ENCODE measurements at regions not wholly inside any gene's neighbourhood (a gene's known extent, or its start where the extent isn't known, plus 50 kb on each side); places are given as distances from the start of the nearest gene placed in this dataset.

DNA sequence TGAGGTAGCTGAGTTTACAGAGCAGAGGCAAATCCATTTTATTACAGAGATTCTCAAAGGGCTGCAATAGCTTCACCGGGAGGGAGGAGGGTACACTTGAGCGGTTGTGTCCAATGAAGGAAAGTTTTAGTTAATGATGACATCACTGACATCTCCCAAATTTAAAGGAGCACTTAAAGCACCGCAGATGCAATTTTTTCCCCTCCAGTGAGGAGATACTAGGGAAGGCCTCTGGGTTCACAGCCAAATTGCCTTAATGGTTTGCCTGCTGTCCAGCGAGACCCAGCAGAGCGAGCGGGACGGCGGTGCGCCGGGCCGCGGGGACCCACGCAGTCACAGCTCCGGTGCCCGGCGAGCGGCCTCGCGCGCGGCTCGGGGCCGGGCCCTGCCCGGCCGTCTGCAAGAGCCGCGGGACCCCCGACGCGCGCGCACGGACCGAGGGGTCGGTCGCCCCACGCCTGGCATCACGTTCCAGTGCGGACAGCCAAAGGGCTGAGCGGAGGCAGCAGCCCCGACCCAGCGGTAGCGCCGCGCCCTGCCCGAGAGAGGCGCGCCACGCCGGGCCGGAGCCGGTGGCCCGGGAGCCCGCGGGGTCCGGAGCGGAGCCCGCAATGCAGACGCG lies 160.5 kb upstream of the CHRNA7 start (continued):
- no peak for TF ChIP-seq SPI1 (IDR thresholded peaks at IDR 0.05; ENCODE audit: borderline replicate concordance, insufficient read depth, low read depth, low read length)
- no peak for TF ChIP-seq RCOR1 (conservative IDR thresholded peaks at IDR 0.05; ENCODE audit: low read depth, low read length)
- TF ChIP-seq, protein P1, sequence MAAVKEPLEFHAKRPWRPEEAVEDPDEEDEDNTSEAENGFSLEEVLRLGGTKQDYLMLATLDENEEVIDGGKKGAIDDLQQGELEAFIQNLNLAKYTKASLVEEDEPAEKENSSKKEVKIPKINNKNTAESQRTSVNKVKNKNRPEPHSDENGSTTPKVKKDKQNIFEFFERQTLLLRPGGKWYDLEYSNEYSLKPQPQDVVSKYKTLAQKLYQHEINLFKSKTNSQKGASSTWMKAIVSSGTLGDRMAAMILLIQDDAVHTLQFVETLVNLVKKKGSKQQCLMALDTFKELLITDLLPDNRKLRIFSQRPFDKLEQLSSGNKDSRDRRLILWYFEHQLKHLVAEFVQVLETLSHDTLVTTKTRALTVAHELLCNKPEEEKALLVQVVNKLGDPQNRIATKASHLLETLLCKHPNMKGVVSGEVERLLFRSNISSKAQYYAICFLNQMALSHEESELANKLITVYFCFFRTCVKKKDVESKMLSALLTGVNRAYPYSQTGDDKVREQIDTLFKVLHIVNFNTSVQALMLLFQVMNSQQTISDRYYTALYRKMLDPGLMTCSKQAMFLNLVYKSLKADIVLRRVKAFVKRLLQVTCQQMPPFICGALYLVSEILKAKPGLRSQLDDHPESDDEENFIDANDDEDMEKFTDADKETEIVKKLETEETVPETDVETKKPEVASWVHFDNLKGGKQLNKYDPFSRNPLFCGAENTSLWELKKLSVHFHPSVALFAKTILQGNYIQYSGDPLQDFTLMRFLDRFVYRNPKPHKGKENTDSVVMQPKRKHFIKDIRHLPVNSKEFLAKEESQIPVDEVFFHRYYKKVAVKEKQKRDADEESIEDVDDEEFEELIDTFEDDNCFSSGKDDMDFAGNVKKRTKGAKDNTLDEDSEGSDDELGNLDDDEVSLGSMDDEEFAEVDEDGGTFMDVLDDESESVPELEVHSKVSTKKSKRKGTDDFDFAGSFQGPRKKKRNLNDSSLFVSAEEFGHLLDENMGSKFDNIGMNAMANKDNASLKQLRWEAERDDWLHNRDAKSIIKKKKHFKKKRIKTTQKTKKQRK (IDR thresholded peaks at IDR 0.05; ENCODE audit: low read depth, low read length): no peak
- TF ChIP-seq ZNF384 (IDR thresholded peaks at IDR 0.05; ENCODE audit: borderline replicate concordance, low read depth, low read length): no peak
- TF ChIP-seq CREB1 (IDR thresholded peaks at IDR 0.05; ENCODE audit: low read depth): no peak
- no peak for TF ChIP-seq HDGF (IDR thresholded peaks at IDR 0.05)
- no peak for TF ChIP-seq RELA (IDR thresholded peaks at IDR 0.05; ENCODE audit: borderline replicate concordance, partially characterized antibody)
- TF ChIP-seq ZNF24 (IDR thresholded peaks at IDR 0.05): no peak
- no peak for TF ChIP-seq POLR2AphosphoS2 (IDR thresholded peaks at IDR 0.05; ENCODE audit: low read depth, low read length)
- no peak for TF ChIP-seq RAD21 (IDR thresholded peaks at IDR 0.05; ENCODE audit: insufficient read depth, low read depth, low read length)
- TF ChIP-seq ZBED1 (IDR thresholded peaks at IDR 0.05; ENCODE audit: borderline replicate concordance): no peak

Data from GM12878 (cell line).